ENCODE measurements at regions not wholly inside any gene's neighbourhood (a gene's known extent, or its start where the extent isn't known, plus 50 kb on each side); places are given as distances from the start of the nearest gene placed in this dataset.

DNA sequence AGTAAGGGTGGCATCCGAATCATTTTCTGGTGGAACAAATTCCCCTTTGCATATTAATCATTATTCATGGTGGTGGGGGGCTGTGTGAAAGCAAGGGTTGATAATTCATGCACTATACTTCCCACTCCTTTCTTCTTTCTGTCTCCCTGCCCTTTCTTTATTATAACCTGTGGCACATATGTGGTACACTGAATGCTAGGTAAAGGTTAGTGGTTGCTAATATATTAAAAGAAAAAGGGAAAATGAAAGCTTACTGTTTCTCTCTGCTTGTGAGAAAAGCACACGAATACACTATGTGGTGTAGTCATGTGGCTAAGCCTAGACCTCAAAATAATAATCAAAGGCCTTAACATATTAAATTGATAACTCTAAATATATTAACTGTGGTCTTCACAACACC is 178.4 kb upstream of the RPS6KA3 start:
- no peak for DNase-seq (ENCODE audit: low read depth, low spot score)
- no peak overlapping the region for H3K4me3 ChIP-seq (ENCODE audit: low read depth, low read length)
- TF ChIP-seq, protein P1, sequence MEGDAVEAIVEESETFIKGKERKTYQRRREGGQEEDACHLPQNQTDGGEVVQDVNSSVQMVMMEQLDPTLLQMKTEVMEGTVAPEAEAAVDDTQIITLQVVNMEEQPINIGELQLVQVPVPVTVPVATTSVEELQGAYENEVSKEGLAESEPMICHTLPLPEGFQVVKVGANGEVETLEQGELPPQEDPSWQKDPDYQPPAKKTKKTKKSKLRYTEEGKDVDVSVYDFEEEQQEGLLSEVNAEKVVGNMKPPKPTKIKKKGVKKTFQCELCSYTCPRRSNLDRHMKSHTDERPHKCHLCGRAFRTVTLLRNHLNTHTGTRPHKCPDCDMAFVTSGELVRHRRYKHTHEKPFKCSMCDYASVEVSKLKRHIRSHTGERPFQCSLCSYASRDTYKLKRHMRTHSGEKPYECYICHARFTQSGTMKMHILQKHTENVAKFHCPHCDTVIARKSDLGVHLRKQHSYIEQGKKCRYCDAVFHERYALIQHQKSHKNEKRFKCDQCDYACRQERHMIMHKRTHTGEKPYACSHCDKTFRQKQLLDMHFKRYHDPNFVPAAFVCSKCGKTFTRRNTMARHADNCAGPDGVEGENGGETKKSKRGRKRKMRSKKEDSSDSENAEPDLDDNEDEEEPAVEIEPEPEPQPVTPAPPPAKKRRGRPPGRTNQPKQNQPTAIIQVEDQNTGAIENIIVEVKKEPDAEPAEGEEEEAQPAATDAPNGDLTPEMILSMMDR (IDR thresholded peaks at IDR 0.05; ENCODE audit: low read depth, low read length), result no peak
- in situ Hi-C loops (cut with HindIII; ENCODE audit: low sequenced_read_pairs), result no loop called here

DNA sequence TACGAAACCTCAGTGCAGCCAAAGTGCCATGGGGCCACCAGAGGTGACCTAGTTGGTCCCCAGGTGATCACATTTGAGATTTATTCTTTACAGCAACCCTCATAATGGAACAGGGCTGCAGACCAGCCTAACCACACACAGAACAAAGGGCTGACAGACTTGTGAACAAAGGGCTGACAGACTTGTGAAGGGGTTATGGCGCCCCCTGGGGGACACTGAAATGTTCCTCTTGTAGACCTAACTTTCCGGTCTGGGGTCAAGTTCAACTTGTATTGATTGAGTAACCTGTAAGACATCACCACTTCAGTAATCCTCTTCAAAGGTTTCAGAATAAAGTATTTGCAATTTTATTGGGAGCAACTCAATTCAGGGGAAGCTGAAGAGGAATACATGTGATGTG is 175.9 kb upstream of the RPS6KA3 start:
- TF ChIP-seq, protein P1 (IDR thresholded peaks at IDR 0.05; ENCODE audit: low read depth, low read length), result peak; percentile 50
- peak; percentile 61 for DNase-seq (ENCODE audit: low read depth, low spot score)
- H3K4me3 ChIP-seq (ENCODE audit: low read depth, low read length), result no peak overlapping the region
- in situ Hi-C loops (cut with HindIII; ENCODE audit: low sequenced_read_pairs), result no loop called here

DNA sequence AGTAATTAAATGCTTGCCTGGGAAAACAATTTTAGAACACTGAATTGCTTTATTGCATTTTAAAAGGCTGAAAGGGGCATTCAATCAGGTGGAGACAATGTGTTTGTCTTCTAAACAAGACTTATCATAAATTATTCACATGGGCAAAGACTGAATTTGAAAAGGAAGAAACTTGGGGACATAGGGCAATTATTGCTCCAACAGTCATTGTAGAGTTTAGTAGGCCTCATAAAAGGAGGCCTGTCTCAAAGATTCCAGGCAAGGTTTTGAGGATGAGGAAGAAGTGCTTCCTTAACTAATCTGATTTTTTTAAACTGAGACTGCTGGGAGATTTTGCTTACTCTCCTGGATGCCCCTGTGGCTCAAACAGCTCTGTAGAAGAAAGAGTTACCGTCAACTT is 174.4 kb upstream of the RPS6KA3 start:
- no peak for DNase-seq (ENCODE audit: low read depth, low spot score)
- TF ChIP-seq, protein P1 (IDR thresholded peaks at IDR 0.05; ENCODE audit: low read depth, low read length), result no peak
- no peak overlapping the region for H3K4me3 ChIP-seq (ENCODE audit: low read depth, low read length)
- in situ Hi-C loops (cut with HindIII; ENCODE audit: low sequenced_read_pairs), result no loop called here

DNA sequence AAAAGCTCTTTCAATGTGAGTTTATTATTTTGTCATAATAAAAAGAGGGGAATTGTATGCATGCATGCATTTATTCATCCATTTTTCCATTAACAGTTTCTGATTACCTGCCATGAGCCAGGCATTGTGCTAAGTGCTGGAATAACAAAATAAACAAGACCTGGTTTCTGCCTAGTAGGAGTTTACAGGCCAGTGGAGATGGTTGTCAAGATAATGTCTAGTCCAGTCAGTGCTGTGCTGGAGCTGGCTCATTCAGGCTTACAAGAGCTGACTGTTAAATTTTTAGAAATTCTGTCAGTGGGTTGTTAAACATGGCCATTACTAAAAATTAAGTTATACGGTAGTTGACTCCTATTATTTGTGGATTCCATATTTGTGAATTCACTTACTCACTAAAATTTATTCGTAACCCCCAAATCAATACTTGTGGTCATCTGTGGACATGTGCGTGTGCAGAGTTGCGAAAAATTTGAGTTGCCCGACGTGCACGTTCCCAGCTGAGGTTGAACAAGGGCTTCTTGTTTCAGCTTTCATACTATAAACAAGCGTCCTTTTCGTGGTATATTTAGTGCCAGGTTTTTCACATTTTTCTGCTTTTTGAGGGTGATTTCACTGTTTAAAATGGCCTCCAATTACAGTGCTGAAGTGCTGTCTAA is 172.3 kb upstream of the RPS6KA3 start:
- in situ Hi-C loops (cut with HindIII; ENCODE audit: low sequenced_read_pairs), result no loop called here
- DNase-seq (ENCODE audit: low read depth, low spot score), result no peak

DNA sequence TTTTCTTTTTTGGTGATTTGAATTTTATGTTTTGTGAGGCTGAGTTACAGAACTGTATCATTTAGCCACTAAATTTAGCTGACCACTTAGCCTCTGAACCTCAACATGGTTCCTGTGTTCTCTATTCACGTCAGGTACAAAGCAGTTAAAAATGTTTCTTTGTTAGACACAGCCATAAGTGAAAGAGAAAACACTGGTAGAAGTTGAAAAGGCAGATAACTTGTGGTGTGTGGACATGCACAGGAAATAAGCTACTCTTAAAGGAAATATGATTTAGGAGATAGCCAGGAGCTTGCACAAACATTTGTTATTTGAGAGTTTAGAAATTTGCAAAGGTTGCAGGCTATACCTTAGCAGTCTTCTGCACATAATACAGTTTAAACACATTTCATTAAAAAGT is 171.0 kb upstream of the RPS6KA3 start:
- in situ Hi-C loops (cut with HindIII; ENCODE audit: low sequenced_read_pairs), result no loop called here
- DNase-seq (ENCODE audit: low read depth, low spot score), result no peak
- no peak overlapping the region for H3K4me3 ChIP-seq (ENCODE audit: low read depth, low read length)
- TF ChIP-seq, protein P1 (IDR thresholded peaks at IDR 0.05; ENCODE audit: low read depth, low read length), result no peak

More for the DNA sequence above, 172.3 kb upstream of the RPS6KA3 start:
- TF ChIP-seq, protein P1 (IDR thresholded peaks at IDR 0.05; ENCODE audit: low read depth, low read length), result no peak
- H3K4me3 ChIP-seq (ENCODE audit: low read depth, low read length), result no peak overlapping the region

DNA sequence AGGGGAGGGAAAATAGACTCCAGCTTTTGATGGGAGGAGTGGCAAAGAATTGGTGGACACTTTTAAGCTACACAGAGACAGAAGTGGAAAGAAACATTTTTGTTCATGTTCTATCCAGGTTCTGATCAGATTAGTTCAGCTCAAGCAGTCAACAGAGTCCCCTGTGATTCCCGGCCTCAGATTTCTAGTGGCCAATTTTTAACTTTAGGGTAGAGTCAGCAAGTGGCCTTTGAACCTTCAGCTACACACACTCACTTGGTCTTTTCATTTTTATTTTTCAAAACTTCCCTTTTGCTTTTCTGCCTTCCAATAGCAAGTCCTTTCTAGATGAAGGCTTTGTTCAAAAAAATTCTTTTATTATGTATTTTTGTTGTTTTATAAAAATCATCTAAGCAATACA is 169.2 kb upstream of the RPS6KA3 start:
- no peak for DNase-seq (ENCODE audit: low read depth, low spot score)
- TF ChIP-seq, protein P1 (IDR thresholded peaks at IDR 0.05; ENCODE audit: low read depth, low read length), result no peak
- in situ Hi-C loops (cut with HindIII; ENCODE audit: low sequenced_read_pairs), result no loop called here
- H3K4me3 ChIP-seq (ENCODE audit: low read depth, low read length), result no peak overlapping the region
